BLaER1 (cell line): ENCODE measurements at regions not wholly inside any gene's neighbourhood (a gene's known extent, or its start where the extent isn't known, plus 50 kb on each side); places are given as distances from the start of the nearest gene placed in this dataset.

Experiments
- H3K27ac ChIP-seq: shearing (Covaris generic); formaldehyde crosslinking; 2 replicates; pipeline ENCODE4 v1.8.1; 2022
- H3K27me3 ChIP-seq: shearing (Covaris generic); formaldehyde crosslinking; 2 replicates; pipeline ENCODE4 v1.8.1; 2022
- H3K36me3 ChIP-seq: shearing (Covaris generic); formaldehyde crosslinking; 2 replicates; pipeline ENCODE4 v1.8.1; 2022
- H3K4me1 ChIP-seq: shearing (Covaris generic); formaldehyde crosslinking; 2 replicates; pipeline ENCODE4 v1.8.1; 2022
- H3K4me2 ChIP-seq: shearing (Covaris generic); formaldehyde crosslinking; 2 replicates; pipeline ENCODE4 v1.8.1; 2022
- H3K4me3 ChIP-seq: shearing (Covaris generic); formaldehyde crosslinking; 2 replicates; pipeline ENCODE4 v1.8.1; 2022
- H3K9ac ChIP-seq: shearing (Covaris generic); formaldehyde crosslinking; 2 replicates; pipeline ENCODE4 v1.8.1; 2022
- H3K9me3 ChIP-seq: shearing (Covaris generic); formaldehyde crosslinking; 2 replicates; pipeline ENCODE4 v1.8.1; 2022
- H4K20me1 ChIP-seq: shearing (Covaris generic); formaldehyde crosslinking; 2 replicates; pipeline ENCODE4 v1.8.1; 2022
- Cebpa-rat ChIP-seq: shearing (Covaris generic); IDR thresholded peaks from 2 replicates; pipeline ENCODE4 v1.8.1; 2022

- Histone ChIP-seq H3K27ac (no peak overlapping the region), H3K4me3 (no peak overlapping the region), H3K36me3 (no peaks in the 10 kb centered on the region), H3K27me3 (no peaks in the 10 kb centered on the region), H3K4me1 (no peaks in the 10 kb centered on the region), H3K4me2 (no peak overlapping the region), H3K9me3 (no peaks in the 10 kb centered on the region), H4K20me1 (no peaks in the 10 kb centered on the region), H3K9ac (no peak overlapping the region)
- TF ChIP-seq Cebpa-rat: no peak
Measured at GRCh38 chr3:102790747-102791325, 356.0 kb downstream of the ZPLD1 start.

- no peaks in the 10 kb centered on the region for H4K20me1 ChIP-seq
- no peak overlapping the region for H3K27ac ChIP-seq
- H3K36me3 ChIP-seq: no peaks in the 10 kb centered on the region
- H3K9ac ChIP-seq: no peak overlapping the region
- no peaks in the 10 kb centered on the region for H3K9me3 ChIP-seq
- no peak overlapping the region for H3K4me2 ChIP-seq
- H3K4me3 ChIP-seq: no peak overlapping the region
- H3K4me1 ChIP-seq: no peaks in the 10 kb centered on the region
- H3K27me3 ChIP-seq: no peaks in the 10 kb centered on the region
- TF ChIP-seq Cebpa-rat: no peak
Measured at GRCh38 chr3:102791641-102792589, 357.1 kb downstream of the ZPLD1 start.

GRCh38 chr3:102796804-102797203, 362.0 kb downstream of the ZPLD1 start:
- TF ChIP-seq Cebpa-rat: no peak
- Histone ChIP-seq H3K9ac (no peak overlapping the region), H3K27me3 (no peaks in the 10 kb centered on the region), H3K36me3 (no peaks in the 10 kb centered on the region), H3K4me3 (no peak overlapping the region), H4K20me1 (no peaks in the 10 kb centered on the region), H3K4me2 (no peak overlapping the region), H3K27ac (no peak overlapping the region), H3K9me3 (no peaks in the 10 kb centered on the region), H3K4me1 (no peaks in the 10 kb centered on the region)

GRCh38 chr3:102802819-102803420, 368.1 kb downstream of the ZPLD1 start:
- H3K36me3 ChIP-seq: no peaks in the 10 kb centered on the region
- no peak overlapping the region for H3K9ac ChIP-seq

GRCh38 chr3:102810937-102811336, 376.1 kb downstream of the ZPLD1 start:
- H3K36me3 ChIP-seq: no peaks in the 10 kb centered on the region
- H3K4me1 ChIP-seq: no peaks in the 10 kb centered on the region
- H3K4me3 ChIP-seq: no peak overlapping the region
- H3K27ac ChIP-seq: no peak overlapping the region
- no peak overlapping the region for H3K9ac ChIP-seq
- no peaks in the 10 kb centered on the region for H3K9me3 ChIP-seq
- TF ChIP-seq Cebpa-rat: no peak
- no peaks in the 10 kb centered on the region for H3K27me3 ChIP-seq
- H4K20me1 ChIP-seq: no peaks in the 10 kb centered on the region
- H3K4me2 ChIP-seq: no peak overlapping the region

More at GRCh38 chr3:102802819-102803420, 368.1 kb downstream of the ZPLD1 start:
- no peaks in the 10 kb centered on the region for H3K27me3 ChIP-seq
- H4K20me1 ChIP-seq: no peaks in the 10 kb centered on the region
- H3K4me1 ChIP-seq: no peaks in the 10 kb centered on the region
- no peak overlapping the region for H3K27ac ChIP-seq
- TF ChIP-seq Cebpa-rat: no peak
- no peak overlapping the region for H3K4me2 ChIP-seq
- H3K9me3 ChIP-seq: no peaks in the 10 kb centered on the region
- H3K4me3 ChIP-seq: no peak overlapping the region

GRCh38 chr3:102826636-102827035, 391.8 kb downstream of the ZPLD1 start:
- TF ChIP-seq Cebpa-rat: no peak
- Histone ChIP-seq H3K4me3 (no peak overlapping the region), H3K4me2 (no peak overlapping the region), H3K9ac (no peak overlapping the region), H3K27ac (no peak overlapping the region), H3K9me3 (no peaks in the 10 kb centered on the region), H3K27me3 (no peaks in the 10 kb centered on the region), H3K36me3 (no peaks in the 10 kb centered on the region), H4K20me1 (no peaks in the 10 kb centered on the region), H3K4me1 (no peaks in the 10 kb centered on the region)

- Histone ChIP-seq H3K4me2 (no peak overlapping the region), H3K27me3 (no peaks in the 10 kb centered on the region)
Measured at GRCh38 chr3:102827386-102827785, 392.6 kb downstream of the ZPLD1 start.

GRCh38 chr3:102830415-102830814, 395.6 kb downstream of the ZPLD1 start:
- no peaks in the 10 kb centered on the region for H3K4me1 ChIP-seq
- TF ChIP-seq Cebpa-rat: no peak
- H4K20me1 ChIP-seq: no peaks in the 10 kb centered on the region
- H3K27ac ChIP-seq: no peak overlapping the region
- no peak overlapping the region for H3K4me3 ChIP-seq
- no peak overlapping the region for H3K9ac ChIP-seq
- no peak overlapping the region for H3K4me2 ChIP-seq
- no peaks in the 10 kb centered on the region for H3K27me3 ChIP-seq
- no peaks in the 10 kb centered on the region for H3K36me3 ChIP-seq
- H3K9me3 ChIP-seq: no peaks in the 10 kb centered on the region

More at GRCh38 chr3:102827386-102827785, 392.6 kb downstream of the ZPLD1 start:
- H4K20me1 ChIP-seq: no peaks in the 10 kb centered on the region
- H3K27ac ChIP-seq: no peak overlapping the region
- no peak overlapping the region for H3K9ac ChIP-seq
- no peaks in the 10 kb centered on the region for H3K4me1 ChIP-seq
- H3K36me3 ChIP-seq: no peaks in the 10 kb centered on the region
- no peak for TF ChIP-seq Cebpa-rat
- H3K9me3 ChIP-seq: no peaks in the 10 kb centered on the region
- no peak overlapping the region for H3K4me3 ChIP-seq

GRCh38 chr3:102841866-102842265, 407.1 kb downstream of the ZPLD1 start:
- Histone ChIP-seq H4K20me1 (no peaks in the 10 kb centered on the region), H3K4me3 (no peak overlapping the region), H3K36me3 (no peaks in the 10 kb centered on the region), H3K9me3 (peaks cover 2% of the 10 kb centered on the region), H3K9ac (no peak overlapping the region), H3K4me2 (no peak overlapping the region), H3K27ac (no peak overlapping the region), H3K27me3 (no peaks in the 10 kb centered on the region), H3K4me1 (no peaks in the 10 kb centered on the region)
- no peak for TF ChIP-seq Cebpa-rat

- no peaks in the 10 kb centered on the region for H4K20me1 ChIP-seq
- H3K36me3 ChIP-seq: no peaks in the 10 kb centered on the region
- no peaks in the 10 kb centered on the region for H3K27me3 ChIP-seq
- no peak for TF ChIP-seq Cebpa-rat
- H3K4me3 ChIP-seq: no peak overlapping the region
- no peak overlapping the region for H3K27ac ChIP-seq
- no peak overlapping the region for H3K9ac ChIP-seq
- no peaks in the 10 kb centered on the region for H3K4me1 ChIP-seq
- no peak overlapping the region for H3K4me2 ChIP-seq
- H3K9me3 ChIP-seq: no peaks in the 10 kb centered on the region
Measured at GRCh38 chr3:102866845-102867244, 432.0 kb downstream of the ZPLD1 start.
